ENCODE measurements at regions not wholly inside any gene's neighbourhood (a gene's known extent, or its start where the extent isn't known, plus 50 kb on each side); places are given as distances from the start of the nearest gene placed in this dataset.
"Not testable (repeated sequence)": the region's sequence is repeated elsewhere in the genome, so short reads cannot be mapped to it uniquely, and the experiment has no call there.

DNA sequence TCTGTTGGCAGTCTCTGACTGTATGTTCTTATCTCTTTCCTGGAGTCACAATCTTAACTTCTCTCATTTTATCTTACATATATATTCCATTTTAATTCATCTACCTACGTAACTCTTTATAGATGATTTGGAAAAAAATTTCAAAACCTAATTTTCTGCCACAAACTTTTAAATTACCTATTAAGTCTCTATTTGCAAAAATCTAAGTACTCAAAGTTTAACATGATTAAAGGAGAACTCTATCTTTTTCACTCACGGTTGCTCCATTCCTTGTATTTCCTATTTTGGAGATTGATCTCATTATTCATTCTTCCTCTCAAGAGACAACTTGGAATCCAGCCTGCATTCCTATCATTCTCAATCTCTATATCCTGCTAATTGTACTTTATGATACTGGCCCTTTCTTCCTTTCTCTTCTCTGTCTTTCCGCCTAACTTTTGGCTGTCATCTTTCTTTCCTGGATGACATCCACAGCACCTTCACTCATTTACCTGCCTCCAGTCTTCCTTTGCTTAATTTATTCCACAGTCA is 1071.1 kb upstream of the CITED2 start:
- DNase-seq (ENCODE audit: low spot score): no peak

DNA sequence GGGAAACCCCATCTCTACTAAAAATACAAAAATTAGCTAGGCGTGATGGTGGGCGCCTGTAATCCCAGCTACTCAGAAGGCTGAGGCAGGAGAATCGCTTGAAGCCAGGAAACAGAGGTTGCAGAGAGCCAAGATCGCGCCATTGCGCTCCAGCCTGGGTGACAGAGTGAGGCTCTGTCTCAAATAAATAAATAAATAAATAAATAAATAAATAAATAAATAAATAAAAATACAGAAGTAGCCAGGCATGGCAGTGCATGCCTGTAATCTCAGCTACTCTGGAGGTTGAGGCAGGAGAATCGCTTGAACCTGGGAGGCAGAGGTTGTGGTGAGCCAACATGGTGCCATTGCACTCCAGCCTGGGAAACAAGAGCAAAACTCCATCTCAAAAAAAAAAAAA is 1068.7 kb upstream of the CITED2 start:
- DNase-seq (ENCODE audit: low spot score): not testable (repeated sequence)

DNA sequence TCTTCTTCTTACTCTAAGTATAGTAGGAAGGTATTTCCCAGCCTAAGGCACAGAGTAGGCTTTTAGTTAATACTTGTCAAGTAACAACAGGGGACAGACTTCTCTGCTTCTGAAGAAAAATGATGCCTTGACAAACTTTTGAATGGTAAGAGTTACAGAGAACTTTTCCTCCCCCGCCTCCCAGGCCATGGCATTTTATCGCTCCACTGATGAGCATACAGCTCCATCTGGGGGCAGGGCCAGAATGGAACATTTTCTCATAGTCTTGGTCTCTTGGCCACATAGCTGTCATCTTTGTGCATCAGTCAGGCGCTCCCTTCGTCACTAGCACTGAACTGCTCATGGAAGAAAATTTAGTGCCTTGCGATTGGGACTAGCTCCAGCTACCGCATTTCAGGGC is 1066.8 kb upstream of the CITED2 start:
- DNase-seq (ENCODE audit: low spot score): no peak

DNA sequence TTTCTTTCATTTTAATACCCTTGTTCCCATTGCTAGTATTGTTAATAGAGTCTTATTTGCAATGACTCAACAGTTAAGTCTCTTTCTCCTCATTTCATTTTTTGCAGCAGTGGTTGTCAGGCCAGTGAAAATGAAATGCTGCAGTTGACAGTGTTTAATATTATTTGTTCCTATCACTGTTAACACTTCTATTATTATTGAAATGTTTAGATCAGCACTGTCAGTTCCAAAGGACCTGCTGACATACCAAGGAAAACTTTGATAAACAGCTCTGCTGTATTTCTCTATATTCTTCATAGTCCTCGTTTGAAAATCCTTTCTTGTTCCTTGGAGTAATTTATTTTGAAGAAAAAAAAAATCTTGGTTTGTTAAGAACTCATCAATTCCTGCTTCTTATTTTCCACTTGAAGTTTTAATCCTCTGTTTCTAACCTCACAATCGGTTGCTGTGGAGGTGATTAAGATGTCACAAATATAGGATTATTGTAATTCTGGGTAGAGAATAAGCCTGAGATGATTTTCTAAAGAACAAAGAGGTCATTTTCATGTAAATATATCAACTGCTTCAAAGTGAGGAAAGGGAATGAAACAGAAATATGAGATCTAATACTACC is 1065.9 kb upstream of the CITED2 start:
- DNase-seq (ENCODE audit: low spot score): no peak

DNA sequence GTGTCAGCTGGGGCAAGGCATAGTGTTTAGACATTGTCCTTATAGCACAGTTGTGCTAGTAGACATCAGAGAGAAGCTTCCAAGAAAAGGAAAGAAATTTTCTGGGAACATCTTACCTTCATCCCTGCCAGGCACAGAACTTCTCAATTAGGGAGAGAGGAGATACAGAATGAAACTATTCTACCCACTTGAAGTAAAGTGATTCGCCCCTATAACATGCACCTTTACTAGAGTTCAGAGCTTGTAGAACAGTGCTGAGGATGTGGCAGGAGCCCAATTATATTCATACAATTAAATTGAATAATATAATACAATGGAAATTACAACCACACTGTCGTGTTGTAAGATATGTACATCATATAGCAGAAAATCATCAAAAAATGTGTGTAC is 1063.9 kb upstream of the CITED2 start:
- DNase-seq (ENCODE audit: low spot score): no peak

DNA sequence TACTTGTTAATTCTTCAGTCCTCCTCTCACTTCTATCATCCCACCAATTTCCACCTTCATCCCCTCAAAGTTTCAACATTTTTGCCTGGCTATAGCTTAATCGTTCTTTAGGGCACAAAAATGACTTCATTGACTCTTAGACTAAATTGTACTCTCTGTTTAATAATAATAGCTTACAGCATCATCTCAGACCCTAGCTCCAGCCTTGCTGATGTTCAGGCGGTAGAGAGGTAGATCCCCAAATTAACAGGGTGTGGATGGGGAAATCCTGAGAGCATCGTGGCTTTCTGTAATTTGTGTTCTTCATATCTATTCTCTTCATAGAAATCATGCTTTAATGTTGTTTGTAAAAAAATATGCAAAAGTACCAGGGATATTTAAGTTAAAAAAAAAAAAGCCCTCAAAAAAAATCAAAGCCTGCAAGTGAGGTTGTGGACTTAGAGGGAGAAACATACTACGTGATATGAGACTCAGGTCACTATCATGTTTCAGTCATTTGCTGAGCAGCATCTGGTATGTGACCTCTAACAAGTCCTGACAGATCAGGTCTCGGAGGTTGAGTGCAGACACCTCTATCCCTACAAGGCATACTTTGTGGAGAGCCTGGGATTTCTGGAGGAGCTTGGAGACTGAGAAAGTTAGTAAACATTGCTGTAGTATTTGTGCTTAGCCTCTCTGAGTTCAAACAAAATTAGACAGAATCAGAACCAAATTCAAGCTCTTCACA is 1063.3 kb upstream of the CITED2 start:
- DNase-seq (ENCODE audit: low spot score): no peak

DNA sequence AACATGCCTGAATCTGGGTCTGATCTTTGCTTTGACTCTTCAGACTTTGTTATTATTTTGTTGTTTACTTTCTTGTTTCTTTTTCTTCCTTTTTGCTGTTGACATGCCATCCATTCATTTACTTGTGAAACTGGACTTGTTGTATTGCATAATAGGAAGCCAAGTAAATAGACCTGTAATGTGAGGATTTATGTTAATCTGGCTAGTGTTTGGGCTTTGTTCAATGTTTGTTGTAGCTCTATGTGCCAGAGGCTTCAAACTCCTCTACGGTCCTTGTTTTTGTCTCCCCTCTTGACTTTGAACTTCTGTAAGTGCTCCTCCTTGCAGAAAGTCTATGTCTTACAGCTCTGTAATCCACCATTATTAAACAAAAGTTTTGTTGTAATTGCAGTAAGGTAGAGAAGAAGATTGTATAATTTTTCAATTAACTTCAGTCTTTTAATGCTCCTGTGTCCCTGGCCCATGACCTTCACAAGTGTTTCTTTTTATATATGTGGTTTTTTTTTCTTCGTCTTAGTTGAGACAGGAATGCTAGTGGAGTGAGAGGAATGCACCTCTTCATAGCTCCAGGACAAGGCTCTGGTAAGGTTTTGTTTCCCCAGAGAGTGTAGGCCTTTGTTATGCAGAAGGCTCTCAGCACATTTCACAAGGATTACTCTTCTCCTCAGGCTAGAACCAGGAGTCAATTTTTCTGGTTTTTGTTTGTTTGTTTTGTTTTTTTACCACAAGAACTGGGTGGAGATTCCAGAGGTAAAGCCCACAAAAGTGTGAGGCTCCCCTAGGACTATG is 1061.8 kb upstream of the CITED2 start:
- DNase-seq (ENCODE audit: low spot score): no peak

DNA sequence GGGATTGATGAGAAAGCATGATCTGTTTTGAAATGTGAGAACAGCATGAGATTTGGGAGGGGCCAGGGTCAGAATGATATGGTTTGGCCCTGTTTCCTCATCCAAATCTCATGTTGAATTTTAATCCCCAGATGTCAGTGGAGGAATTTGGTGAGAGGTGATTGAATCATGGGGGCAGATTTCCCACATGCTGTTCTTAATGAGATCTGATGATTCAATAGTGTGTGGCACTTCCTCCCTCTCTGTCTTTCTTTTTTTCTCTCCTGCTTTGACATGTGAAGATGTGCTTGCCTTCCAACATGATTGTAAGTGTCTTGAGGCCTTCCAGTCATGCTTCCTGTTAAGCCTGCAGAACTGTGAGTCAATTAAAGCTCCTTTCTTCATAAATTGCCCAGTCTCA is 1060.3 kb upstream of the CITED2 start:
- no peak for DNase-seq (ENCODE audit: low spot score)

DNA sequence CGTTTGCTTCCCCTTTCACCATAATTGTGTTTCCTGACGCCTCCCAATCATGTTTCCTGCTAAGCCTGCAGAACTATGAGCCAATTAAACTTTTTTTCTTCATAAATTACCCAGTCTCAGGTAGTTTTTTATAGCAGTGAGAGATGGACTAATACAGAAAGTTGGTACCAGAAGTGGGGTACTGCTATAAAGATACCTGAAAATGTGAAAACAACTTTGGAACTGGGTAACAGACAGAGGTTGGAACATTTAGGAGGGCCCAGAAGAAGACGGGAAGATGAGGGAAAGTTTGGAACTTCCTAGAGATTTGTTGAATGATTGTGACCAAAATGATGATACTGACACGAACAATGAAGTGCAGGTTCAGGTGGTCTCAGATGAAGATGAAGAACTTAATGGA is 1058.6 kb upstream of the CITED2 start:
- no peak for DNase-seq (ENCODE audit: low spot score)

DNA sequence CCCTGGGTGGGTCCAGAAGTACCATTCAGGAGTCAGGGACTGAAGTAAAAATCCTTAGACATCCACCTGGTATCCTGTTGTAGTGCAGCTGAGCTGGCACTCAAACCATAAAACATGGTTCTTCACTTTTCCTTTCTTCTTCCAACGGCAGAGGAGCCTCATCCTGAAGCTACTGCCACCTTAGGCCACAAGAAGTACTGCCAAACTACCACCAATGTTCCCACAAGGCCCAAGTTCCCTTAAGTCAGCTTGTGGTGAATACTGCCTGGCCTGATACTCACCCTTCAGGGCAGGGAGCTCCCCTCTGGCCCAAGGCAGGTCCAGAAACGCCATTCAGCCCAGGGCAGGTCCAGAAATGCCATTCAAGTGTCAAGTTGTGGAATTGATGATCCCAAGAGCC is 1053.4 kb upstream of the CITED2 start:
- DNase-seq (ENCODE audit: low spot score): no peak

DNA sequence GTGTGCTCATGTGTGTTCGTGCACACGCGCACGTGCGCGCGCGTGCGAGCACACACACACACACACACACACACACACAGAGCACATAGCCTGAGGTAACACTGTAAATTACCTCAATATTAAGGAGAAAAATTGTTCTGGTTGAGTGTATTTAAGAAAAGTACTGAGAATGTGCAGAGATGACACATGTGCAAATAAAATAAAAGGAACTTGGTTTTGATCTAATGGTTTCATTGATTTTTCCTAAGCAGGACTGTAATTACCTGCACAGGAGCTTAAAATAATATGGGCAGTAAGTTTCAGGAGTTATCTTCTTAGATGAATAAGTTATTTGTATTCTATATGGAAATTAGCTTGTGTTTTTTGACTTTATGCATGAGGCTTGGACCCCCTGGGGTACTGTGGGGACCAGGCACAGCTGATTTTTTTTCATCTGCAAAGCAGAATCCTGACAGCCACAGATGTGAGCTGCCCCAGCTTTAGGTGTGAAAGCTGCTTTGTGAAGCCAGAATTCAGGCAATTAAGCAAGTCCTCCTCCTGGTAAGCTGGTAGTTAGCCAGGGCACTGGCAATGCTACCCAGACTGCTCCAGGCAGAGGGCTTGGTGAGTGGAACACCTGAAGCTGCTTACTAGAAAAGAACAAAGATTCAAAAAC is 1040.6 kb upstream of the CITED2 start:
- no peak for DNase-seq (ENCODE audit: low spot score)

DNA sequence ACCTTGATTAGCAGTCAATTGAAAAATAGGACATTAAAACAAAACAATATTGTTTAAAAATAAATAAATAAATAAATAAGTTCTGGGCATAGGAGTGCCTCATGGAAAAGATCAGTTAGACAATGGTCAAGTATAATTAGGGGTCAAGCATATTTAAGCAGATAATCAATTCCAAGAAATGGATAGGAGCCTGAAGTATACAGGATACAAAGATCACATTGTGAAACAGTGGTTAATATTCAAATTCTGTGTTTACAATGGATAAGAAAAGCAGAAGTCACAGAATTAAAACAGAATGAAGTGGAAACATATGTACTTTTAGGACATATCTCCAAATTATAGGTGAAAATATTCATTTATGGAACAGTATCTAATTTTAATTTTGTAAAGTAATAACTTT is 1028.6 kb upstream of the CITED2 start:
- DNase-seq (ENCODE audit: low spot score): no peak

DNA sequence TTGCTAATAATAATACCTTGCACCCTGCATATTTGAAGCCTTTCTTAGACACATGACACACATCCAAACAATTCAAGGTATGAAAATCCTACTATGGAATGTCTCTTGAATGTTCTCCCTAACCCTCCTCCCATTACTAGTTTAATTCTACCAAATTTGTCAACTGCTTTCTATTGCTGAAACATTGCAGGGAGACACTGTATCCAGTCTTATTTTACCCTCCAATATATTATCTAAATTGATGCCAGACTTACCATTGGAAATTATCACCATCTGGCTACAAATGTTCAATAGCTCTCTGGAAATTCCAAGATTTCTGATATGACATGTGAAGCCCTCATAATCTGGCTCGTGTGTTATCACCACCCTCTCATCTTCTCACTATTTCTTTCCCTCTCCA is 1027.3 kb upstream of the CITED2 start:
- no peak for DNase-seq (ENCODE audit: low spot score)

DNA sequence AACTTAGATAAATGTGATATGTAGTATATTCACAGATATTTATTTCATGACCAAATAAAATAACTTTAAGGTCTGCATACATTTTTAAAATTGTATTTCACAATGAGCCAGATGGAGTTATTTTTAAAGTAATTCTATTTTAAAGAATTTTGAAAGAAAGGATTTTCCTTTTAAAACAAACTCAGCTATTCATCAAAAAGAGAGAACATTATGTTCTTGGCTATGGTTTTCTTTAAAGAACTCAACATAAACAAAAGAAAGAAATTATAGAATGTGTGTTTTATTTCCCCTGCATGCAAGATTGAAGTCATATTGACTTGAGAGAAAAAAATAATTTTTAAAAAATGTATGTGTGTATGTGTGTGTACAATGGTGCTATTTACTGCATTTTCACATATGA is 1023.6 kb upstream of the CITED2 start:
- DNase-seq (ENCODE audit: low spot score): no peak

DNA sequence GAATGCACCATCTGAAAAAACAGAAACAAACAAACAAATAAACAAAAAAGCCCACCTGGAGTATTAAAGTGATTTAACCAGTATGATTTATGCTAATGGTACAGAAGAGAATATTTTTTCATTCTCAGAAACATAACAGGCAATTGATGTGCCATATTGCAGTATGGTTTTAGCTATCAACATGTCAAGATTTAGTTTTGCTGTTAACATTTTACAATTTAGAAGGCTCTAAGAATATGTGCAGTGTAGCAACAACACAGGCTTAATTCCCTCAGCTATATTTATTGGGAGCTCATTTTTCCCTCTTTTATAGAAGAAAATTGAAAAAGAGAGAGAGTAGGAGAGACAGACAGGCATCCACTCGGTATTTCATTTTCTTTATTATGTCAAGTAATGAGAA is 1022.7 kb upstream of the CITED2 start:
- DNase-seq (ENCODE audit: low spot score): no peak

DNA sequence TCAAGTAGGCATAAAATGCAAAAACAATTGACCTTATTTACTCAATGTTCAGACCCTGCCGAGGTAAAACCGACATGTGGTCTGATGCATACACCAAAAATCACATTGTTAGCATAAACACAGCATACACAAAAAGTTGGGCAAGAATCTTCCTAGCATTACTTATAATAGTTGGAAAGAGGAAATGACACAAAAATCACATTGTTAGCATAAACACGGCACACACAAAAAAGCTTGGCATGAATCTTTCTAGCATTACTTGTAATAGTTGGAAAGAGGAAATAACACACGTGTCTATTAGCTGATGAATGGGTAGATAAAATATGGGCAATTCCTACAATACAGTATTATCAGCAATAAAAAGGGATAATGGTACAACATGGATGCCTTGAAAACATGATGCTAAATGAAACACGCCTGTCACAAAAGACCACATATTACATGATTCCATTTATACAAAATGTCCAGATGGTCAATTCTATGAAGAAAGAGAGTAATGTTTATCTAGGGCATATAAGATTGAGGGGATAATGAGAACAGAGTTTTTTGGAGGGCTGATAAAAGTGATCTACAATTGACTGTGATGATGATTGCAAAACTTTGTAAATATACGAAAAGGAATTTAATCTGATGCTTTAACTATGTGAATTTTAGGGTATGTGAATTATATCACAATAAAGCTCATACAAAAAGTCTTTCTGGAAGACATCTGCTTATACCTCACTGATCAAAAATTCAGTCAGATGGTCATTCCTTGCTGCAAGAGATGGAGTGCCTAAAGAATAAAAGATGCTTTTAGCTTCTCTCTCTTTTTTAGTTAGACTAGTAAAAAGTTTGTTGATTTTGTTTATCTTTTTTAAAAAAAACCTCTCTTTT is 1019.5 kb upstream of the CITED2 start:
- DNase-seq (ENCODE audit: low spot score): no peak

DNA sequence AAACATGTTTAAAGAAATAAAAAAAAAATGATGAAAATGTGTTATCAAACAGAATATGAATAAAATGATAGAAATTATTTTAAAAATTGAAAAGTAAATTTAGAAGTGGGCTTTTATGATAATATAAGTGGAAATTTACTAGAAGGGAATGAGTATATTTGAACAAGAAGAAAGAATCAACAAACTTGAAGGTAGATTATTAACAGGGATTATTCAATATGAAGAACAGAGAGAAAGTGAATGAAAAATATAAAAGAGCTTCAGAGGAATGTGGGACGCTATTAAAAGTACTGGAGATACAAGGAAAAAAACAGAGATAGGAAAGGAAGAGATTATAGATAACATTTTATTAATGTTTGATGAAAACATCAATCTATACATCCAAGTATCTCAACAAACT is 1014.4 kb upstream of the CITED2 start:
- DNase-seq (ENCODE audit: low spot score): no peak

DNA sequence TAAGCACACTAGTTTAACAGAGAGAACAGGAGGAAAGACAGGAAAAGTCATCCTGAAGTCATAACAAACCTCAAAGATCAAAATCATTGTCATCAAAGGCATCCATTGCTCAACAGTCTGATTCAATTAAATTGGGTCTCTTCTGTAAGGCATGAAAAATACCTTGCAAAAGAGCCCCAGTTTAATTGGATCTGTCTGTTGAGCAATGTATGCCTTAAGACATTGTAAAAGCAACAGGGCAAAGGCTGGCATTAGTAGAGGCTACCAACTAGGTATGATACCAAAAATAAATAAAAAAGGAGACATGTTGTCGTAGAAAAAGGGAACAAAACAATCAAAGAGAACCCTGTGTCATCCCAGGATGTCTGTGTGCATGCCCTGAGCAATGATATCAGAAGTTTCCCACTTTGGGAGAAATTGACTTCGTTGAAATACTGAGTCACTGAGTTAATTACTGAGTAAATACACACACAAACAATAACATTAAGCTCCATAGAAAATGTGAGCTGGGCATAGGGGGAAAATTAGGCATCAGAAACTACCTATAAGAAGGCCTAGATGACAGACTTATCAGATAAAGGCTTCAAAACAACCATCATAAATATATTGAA is 1013.8 kb upstream of the CITED2 start:
- no peak for DNase-seq (ENCODE audit: low spot score)

DNA sequence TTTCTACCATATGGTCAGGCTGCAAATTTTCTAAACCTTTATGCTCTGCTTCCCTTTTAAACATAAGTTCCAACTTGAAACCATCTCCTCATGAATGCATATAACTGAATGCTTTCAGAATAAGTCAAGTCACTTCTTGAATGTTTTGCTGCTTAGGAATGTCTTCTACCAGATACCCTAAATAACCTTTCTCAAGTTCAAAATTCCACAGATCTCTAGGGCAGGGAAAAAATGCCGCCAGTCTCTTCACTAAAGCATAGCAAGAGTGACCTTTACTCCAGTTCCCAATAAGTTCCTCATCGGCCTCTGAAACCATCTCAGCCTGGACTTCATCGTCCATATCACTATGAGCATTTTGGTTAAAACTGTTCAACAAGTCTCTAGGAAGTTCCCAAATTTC is 1011.2 kb upstream of the CITED2 start:
- DNase-seq (ENCODE audit: low spot score): no peak

DNA sequence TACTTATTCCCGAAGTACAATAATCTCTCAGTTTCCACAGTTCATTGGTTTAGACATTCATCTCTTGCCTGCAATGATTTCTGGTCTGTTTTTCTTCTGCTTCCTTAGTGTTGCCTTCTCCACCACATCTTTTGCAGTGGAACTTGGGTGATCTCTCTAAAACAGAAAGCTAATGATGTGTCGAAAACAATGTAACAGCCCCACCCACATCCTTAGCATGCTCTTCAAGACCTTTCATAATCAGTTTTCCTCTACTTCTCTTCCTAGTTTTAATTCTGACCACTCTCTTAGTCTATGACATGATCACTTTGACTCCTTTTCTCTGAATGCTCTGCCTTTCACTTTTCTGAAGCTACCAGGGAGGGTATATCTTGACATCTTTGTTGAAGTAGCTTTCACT is 1007.9 kb upstream of the CITED2 start:
- DNase-seq (ENCODE audit: low spot score): no peak
